ENCODE measurements at regions not wholly inside any gene's neighbourhood (a gene's known extent, or its start where the extent isn't known, plus 50 kb on each side); places are given as distances from the start of the nearest gene placed in this dataset.

DNA sequence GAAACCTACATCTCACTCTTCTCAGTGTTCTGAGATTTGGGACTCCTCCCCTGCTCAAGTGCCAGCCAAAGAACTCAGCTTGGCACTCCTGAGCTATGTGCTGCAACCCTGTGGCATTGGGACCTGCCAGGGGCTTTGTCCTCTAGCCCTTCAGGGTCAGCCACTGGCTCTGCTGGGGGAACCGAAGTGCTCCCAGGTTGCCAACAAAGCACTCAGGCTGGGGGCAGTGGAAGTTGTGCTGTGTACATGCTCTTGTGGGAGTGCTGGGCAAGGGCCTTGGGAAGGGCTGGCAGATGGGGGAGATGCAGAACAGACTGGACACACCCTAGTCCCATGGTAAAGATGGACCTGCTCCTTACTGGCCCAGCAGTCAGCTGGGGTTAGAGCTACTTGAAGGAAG is 498.6 kb downstream of the CAAP1 start:
- intact Hi-C loops (cut with micrococcal nuclease; ENCODE audit: unreplicated experiment) = no loop called here
- H3K79me2 ChIP-seq (ENCODE audit: insufficient read depth, low read depth, low read length) = no peaks in the 10 kb centered on the region
- H3K9me3 ChIP-seq (ENCODE audit: low read length) = no peaks in the 10 kb centered on the region
- CTCF ChIA-PET (ENCODE audit: unreplicated experiment) = no interaction called here
- no peak for DNase-seq (ENCODE audit: low spot score)
- no peaks in the 10 kb centered on the region for H3K9me2 ChIP-seq (ENCODE audit: insufficient read depth, low read length)
- no peaks in the 10 kb centered on the region for H4K20me1 ChIP-seq (ENCODE audit: insufficient read depth, low read length)
- H3K36me3 ChIP-seq (ENCODE audit: insufficient read depth, low read length) = no peaks in the 10 kb centered on the region
- H3K4me2 ChIP-seq (ENCODE audit: low read length) = no peak overlapping the region
- no peaks in the 10 kb centered on the region for H3K4me1 ChIP-seq (ENCODE audit: insufficient read depth, low read length, poor library complexity, severe bottlenecking)
- no TSS peak for BruUV-seq (replicated peaks)
- TF ChIP-seq, protein P1, sequence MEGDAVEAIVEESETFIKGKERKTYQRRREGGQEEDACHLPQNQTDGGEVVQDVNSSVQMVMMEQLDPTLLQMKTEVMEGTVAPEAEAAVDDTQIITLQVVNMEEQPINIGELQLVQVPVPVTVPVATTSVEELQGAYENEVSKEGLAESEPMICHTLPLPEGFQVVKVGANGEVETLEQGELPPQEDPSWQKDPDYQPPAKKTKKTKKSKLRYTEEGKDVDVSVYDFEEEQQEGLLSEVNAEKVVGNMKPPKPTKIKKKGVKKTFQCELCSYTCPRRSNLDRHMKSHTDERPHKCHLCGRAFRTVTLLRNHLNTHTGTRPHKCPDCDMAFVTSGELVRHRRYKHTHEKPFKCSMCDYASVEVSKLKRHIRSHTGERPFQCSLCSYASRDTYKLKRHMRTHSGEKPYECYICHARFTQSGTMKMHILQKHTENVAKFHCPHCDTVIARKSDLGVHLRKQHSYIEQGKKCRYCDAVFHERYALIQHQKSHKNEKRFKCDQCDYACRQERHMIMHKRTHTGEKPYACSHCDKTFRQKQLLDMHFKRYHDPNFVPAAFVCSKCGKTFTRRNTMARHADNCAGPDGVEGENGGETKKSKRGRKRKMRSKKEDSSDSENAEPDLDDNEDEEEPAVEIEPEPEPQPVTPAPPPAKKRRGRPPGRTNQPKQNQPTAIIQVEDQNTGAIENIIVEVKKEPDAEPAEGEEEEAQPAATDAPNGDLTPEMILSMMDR (conservative IDR thresholded peaks at IDR 0.05; ENCODE audit: low read length) = no peak
- no peak for TF ChIP-seq EZH2phosphoT487 (IDR thresholded peaks at IDR 0.05; ENCODE audit: borderline replicate concordance, low read depth, low read length)
- H2AFZ ChIP-seq (ENCODE audit: low read length) = no peak overlapping the region
- no peak overlapping the region for H3K27ac ChIP-seq (ENCODE audit: low read depth, low read length, poor library complexity, severe bottlenecking)
- no peak overlapping the region for H3K4me3 ChIP-seq (ENCODE audit: low read depth, low read length, poor library complexity, severe bottlenecking)
- POLR2A ChIA-PET = interaction anchor here (0.5 kb wide), 1 partner anchor 95 kb away, joined by 3 read pairs; no protein-coding TSS in a partner anchor

DNA sequence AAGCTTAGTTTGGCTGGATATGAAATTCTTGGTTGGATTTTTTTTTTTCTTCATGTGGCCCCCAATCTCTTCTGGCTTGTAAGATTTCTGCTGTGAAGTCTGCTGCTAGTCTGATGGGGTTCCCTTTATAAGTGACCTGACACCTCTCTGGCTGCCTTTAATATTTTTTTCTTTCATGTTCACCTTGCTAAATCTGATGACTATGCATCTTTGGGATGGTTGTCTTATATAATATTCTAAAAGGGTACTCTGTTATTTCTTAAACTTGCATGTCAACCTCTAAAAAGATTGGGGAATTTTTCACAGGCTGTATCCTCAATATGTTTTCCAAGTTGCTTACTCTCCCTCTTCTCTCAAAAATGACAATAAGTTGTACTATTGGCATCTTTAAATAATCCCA is 500.0 kb downstream of the CAAP1 start:
- no peak for DNase-seq (ENCODE audit: low spot score)
- H3K4me2 ChIP-seq (ENCODE audit: low read length) = no peak overlapping the region
- no peak overlapping the region for H3K27ac ChIP-seq (ENCODE audit: low read depth, low read length, poor library complexity, severe bottlenecking)
- intact Hi-C loops (cut with micrococcal nuclease; ENCODE audit: unreplicated experiment) = no loop called here
- ChIA-PET POLR2A (interaction anchor here (0.7 kb wide), 1 partner anchor 12 kb away, joined by 3 read pairs; no protein-coding TSS in a partner anchor), CTCF (ENCODE audit: unreplicated experiment) (no interaction called here)
- H3K79me2 ChIP-seq (ENCODE audit: insufficient read depth, low read depth, low read length) = no peaks in the 10 kb centered on the region
- H2AFZ ChIP-seq (ENCODE audit: low read length) = no peak overlapping the region
- H4K20me1 ChIP-seq (ENCODE audit: insufficient read depth, low read length) = no peaks in the 10 kb centered on the region
- TF ChIP-seq EZH2phosphoT487 (IDR thresholded peaks at IDR 0.05; ENCODE audit: borderline replicate concordance, low read depth, low read length) = no peak
- TF ChIP-seq, protein P1 (conservative IDR thresholded peaks at IDR 0.05; ENCODE audit: low read length) = no peak
- H3K36me3 ChIP-seq (ENCODE audit: insufficient read depth, low read length) = no peaks in the 10 kb centered on the region
- no peaks in the 10 kb centered on the region for H3K9me3 ChIP-seq (ENCODE audit: low read length)
- no peak overlapping the region for H3K4me3 ChIP-seq (ENCODE audit: low read depth, low read length, poor library complexity, severe bottlenecking)
- H3K9me2 ChIP-seq (ENCODE audit: insufficient read depth, low read length) = no peaks in the 10 kb centered on the region
- no TSS peak for BruUV-seq (replicated peaks)
- H3K4me1 ChIP-seq (ENCODE audit: insufficient read depth, low read length, poor library complexity, severe bottlenecking) = no peaks in the 10 kb centered on the region

DNA sequence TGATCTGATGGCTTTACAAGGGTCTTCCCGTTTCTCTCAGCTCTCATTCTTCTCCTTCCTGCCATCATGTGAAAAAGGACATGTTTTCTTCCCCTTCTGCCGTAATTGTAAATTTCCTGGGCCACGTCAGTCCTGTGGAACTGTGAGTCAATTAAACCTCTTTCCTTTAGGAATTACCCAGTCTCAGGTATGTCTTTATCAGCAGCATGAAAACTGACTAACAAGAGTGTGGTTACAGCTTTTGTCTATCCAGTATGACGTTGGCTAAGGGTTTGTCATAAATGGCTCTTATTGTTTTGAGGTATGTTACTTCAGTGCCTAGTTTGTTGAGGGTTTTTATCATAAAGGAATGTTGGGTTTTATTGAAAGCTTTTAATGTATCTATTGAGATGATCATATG is 501.6 kb downstream of the CAAP1 start:
- Histone ChIP-seq H3K4me3 (ENCODE audit: low read depth, low read length, poor library complexity, severe bottlenecking) (no peak overlapping the region), H3K36me3 (ENCODE audit: insufficient read depth, low read length) (no peaks in the 10 kb centered on the region), H3K79me2 (ENCODE audit: insufficient read depth, low read depth, low read length) (no peaks in the 10 kb centered on the region), H3K27ac (ENCODE audit: low read depth, low read length, poor library complexity, severe bottlenecking) (no peak overlapping the region), H3K4me2 (ENCODE audit: low read length) (no peak overlapping the region), H2AFZ (ENCODE audit: low read length) (no peak overlapping the region), H3K4me1 (ENCODE audit: insufficient read depth, low read length, poor library complexity, severe bottlenecking) (no peaks in the 10 kb centered on the region), H4K20me1 (ENCODE audit: insufficient read depth, low read length) (no peaks in the 10 kb centered on the region), H3K9me3 (ENCODE audit: low read length) (no peaks in the 10 kb centered on the region), H3K9me2 (ENCODE audit: insufficient read depth, low read length) (no peaks in the 10 kb centered on the region)
- intact Hi-C loops (cut with micrococcal nuclease; ENCODE audit: unreplicated experiment) = no loop called here
- TF ChIP-seq EZH2phosphoT487 (IDR thresholded peaks at IDR 0.05; ENCODE audit: borderline replicate concordance, low read depth, low read length) = no peak
- TF ChIP-seq, protein P1 (conservative IDR thresholded peaks at IDR 0.05; ENCODE audit: low read length) = no peak
- no peak for DNase-seq (ENCODE audit: low spot score)
- ChIA-PET CTCF (ENCODE audit: unreplicated experiment) (no interaction called here), POLR2A (no interaction called here)
- no TSS peak for BruUV-seq (replicated peaks)

All from OCI-LY7 (cell line).